Esophagus muscularis mucosa (tissue), 4 donors: ENCODE measurements at regions not wholly inside any gene's neighbourhood (a gene's known extent, or its start where the extent isn't known, plus 50 kb on each side); places are given as distances from the start of the nearest gene placed in this dataset.

Source experiments
- DNase-seq: peaks from one replicate; pipeline ENCODE4 v3.0.0-alpha.2; 2017; ENCODE audit errors: extremely low spot score
- H3K27ac ChIP-seq, 4 donors: fragments of 200-600 bp; sonication (generic); replicated peaks in 1 of 4; 1 replicate in 3 of 4; 2 replicates in 1 of 4; pipeline ENCODE4 v1.5.1; 2016 to 2019; ENCODE audit warnings: mild to moderate bottlenecking in 1 of 4
- H3K27me3 ChIP-seq, 4 donors: fragments of 200-600 bp; sonication (generic); one replicate each; pipeline versions ENCODE4 v1.5.1 to v1.6.0; 2016 to 2019
- H3K36me3 ChIP-seq, 4 donors: fragments of 200-600 bp; sonication (generic); one replicate each; pipeline ENCODE4 v1.5.1; 2016 to 2019
- H3K4me1 ChIP-seq, 4 donors: fragments of 200-600 bp; sonication (generic); one replicate each; pipeline ENCODE4 v1.5.1; 2016 to 2019
- H3K4me3 ChIP-seq, 4 donors: fragments of 200-600 bp; sonication (generic); 1 replicate in 2 of 4; 2 replicates in 2 of 4; pipeline ENCODE4 v1.5.1; 2016 to 2019; ENCODE audit warnings: mild to moderate bottlenecking in 4 of 4, moderate library complexity in 1 of 4
- H3K9me3 ChIP-seq, 4 donors: fragments of 200-600 bp; sonication (generic); 1 replicate in 3 of 4; 2 replicates in 1 of 4; pipeline ENCODE4 v1.5.1; 2016 to 2019
- CTCF ChIP-seq, 3 experiments: fragments of 200-600 bp in 2 of 3; fragments of 450-650 bp in 1 of 3; sonication (generic) in 2 of 3; IDR thresholded peaks; one replicate each; pipeline ENCODE4 v1.5.1; 2017 to 2019; ENCODE audit warnings: antibody characterized with exemption in 3 of 3, mild to moderate bottlenecking in 2 of 3, moderate library complexity in 1 of 3
- EP300 ChIP-seq: sonication (generic); formaldehyde crosslinking; IDR thresholded peaks from one replicate; pipeline ENCODE4 v1.6.1; 2017; ENCODE audit warnings: antibody characterized with exemption
- POLR2A ChIP-seq: fragments of 450-650 bp; IDR thresholded peaks from one replicate; pipeline ENCODE4 v1.6.1; 2017; ENCODE audit warnings: antibody characterized with exemption, moderate library complexity, mild to moderate bottlenecking, low read depth
- POLR2AphosphoS5 ChIP-seq, 2 donors: sonication (generic); formaldehyde crosslinking; IDR thresholded peaks; one replicate each; pipeline ENCODE4 v1.6.1; 2017; ENCODE audit warnings: antibody characterized with exemption in 2 of 2
- WGBS: methylation state at CpG from one replicate; pipeline ENCODE4 v1.1.5; 2018; 5-methylcytosine and 5-hydroxymethylcytosine counted together
- intact Hi-C: fragments of 100-400 bp; cut with DNase I; formaldehyde crosslinking; loops from one replicate; pipeline ENCODE4 v1.15.1; 2023

- H3K9me3 ChIP-seq: no peaks in the 10 kb centered on the region
- no peak for DNase-seq
- H3K36me3 ChIP-seq: no peaks in the 10 kb centered on the region
- TF ChIP-seq POLR2A (no peak), POLR2AphosphoS5 (IDR thresholded peaks at IDR 0.05) (no peak), CTCF (IDR thresholded peaks at IDR 0.05) (no peak)
- H3K4me3 ChIP-seq: no peak overlapping the region
- H3K27ac ChIP-seq: no peak overlapping the region
- 63% methylated on average over 2 of the region's 2 CpGs for WGBS
- no peaks in the 10 kb centered on the region for H3K27me3 ChIP-seq
- intact Hi-C loops: no loop called here
- no peaks in the 10 kb centered on the region for H3K4me1 ChIP-seq
Measured at GRCh38 chrX:9367421-9367820, 97.4 kb upstream of the TBL1X start.

- Histone ChIP-seq H3K36me3 (no peaks in the 10 kb centered on the region), H3K9me3 (no peaks in the 10 kb centered on the region), H3K4me1 (no peaks in the 10 kb centered on the region), H3K4me3 (no peak overlapping the region), H3K27me3 (no peaks in the 10 kb centered on the region), H3K27ac (no peak overlapping the region)
- TF ChIP-seq CTCF (IDR thresholded peaks at IDR 0.05): no peak
- TF ChIP-seq EP300: no peak
- TF ChIP-seq POLR2A: no peak
- no peak for TF ChIP-seq POLR2AphosphoS5 (IDR thresholded peaks at IDR 0.05)
- DNase-seq: no peak
- intact Hi-C loops: no loop called here
- WGBS: 73% methylated on average over 6 of the region's 6 CpGs
Measured at GRCh38 chrX:9368262-9368661, 96.6 kb upstream of the TBL1X start.

GRCh38 chrX:9369802-9370291, 95.0 kb upstream of the TBL1X start:
- no peaks in the 10 kb centered on the region for H3K4me1 ChIP-seq
- H3K9me3 ChIP-seq: no peaks in the 10 kb centered on the region
- H3K27ac ChIP-seq: no peak overlapping the region
- no peaks in the 10 kb centered on the region for H3K36me3 ChIP-seq
- intact Hi-C loops: no loop called here
- TF ChIP-seq CTCF (IDR thresholded peaks at IDR 0.05) (no peak), POLR2AphosphoS5 (IDR thresholded peaks at IDR 0.05) (no peak), EP300 (no peak), POLR2A (no peak)
- WGBS: 83% methylated on average over 10 of the region's 10 CpGs
- no peak overlapping the region for H3K4me3 ChIP-seq
- DNase-seq: no peak
- no peaks in the 10 kb centered on the region for H3K27me3 ChIP-seq

- no peaks in the 10 kb centered on the region for H3K36me3 ChIP-seq
- H3K4me1 ChIP-seq: no peaks in the 10 kb centered on the region
- WGBS: 69% methylated on average over 5 of the region's 5 CpGs
- no peak for DNase-seq
- H3K4me3 ChIP-seq: no peak overlapping the region
- H3K9me3 ChIP-seq: no peaks in the 10 kb centered on the region
- TF ChIP-seq POLR2A (no peak), POLR2AphosphoS5 (IDR thresholded peaks at IDR 0.05) (no peak), CTCF (IDR thresholded peaks at IDR 0.05) (no peak), EP300 (no peak)
- no peak overlapping the region for H3K27ac ChIP-seq
- no peaks in the 10 kb centered on the region for H3K27me3 ChIP-seq
- intact Hi-C loops: no loop called here
Measured at GRCh38 chrX:9370893-9371292, 94.0 kb upstream of the TBL1X start.

- intact Hi-C loops: no loop called here
- Histone ChIP-seq H3K36me3 (no peaks in the 10 kb centered on the region), H3K27me3 (no peaks in the 10 kb centered on the region), H3K9me3 (no peaks in the 10 kb centered on the region), H3K4me3 (no peak overlapping the region), H3K4me1 (no peaks in the 10 kb centered on the region), H3K27ac (no peak overlapping the region)
- TF ChIP-seq POLR2AphosphoS5 (IDR thresholded peaks at IDR 0.05) (no peak), CTCF (IDR thresholded peaks at IDR 0.05) (no peak), EP300 (no peak), POLR2A (no peak)
- 88% methylated on average over 11 of the region's 11 CpGs for WGBS
- DNase-seq: no peak
Measured at GRCh38 chrX:9372866-9373265, 92.0 kb upstream of the TBL1X start.
